ENCODE measurements at regions not wholly inside any gene's neighbourhood (a gene's known extent, or its start where the extent isn't known, plus 50 kb on each side); places are given as distances from the start of the nearest gene placed in this dataset.
"Not testable (repeated sequence)": the region's sequence is repeated elsewhere in the genome, so short reads cannot be mapped to it uniquely, and the experiment has no call there.

DNA sequence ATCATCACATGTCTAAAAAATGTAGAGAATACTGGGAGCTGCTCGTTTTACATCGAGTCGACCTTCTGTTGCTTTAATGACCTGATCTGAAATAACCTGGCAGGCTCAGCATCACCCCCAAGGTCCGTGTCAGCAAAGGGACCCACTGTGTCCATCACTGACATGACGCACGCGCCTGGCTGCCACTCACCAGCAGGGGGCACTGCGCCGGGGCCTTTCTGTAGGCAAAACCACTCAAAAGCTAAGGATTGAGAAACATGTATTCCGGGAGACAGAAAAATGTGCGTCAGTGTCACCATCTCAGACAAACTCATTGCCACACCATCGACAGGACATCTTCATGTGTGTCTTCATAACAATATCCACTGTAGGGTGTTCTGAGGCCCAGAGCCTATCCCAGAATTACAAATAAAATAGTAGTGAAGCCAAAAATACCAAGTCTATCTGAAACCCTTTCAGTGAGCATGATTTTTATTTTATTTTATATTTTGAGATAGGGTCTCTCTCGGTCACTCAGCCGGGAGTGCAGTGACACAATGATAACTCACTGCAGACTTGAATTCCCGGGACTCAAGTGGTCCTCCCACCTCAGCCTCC lies 130.3 kb upstream of the LSM14A start:
- 33% methylated on average over 15 of the region's 15 CpGs for WGBS
- H3K4me3 ChIP-seq (ENCODE audit: low read length) = no peak overlapping the region
- no peaks in the 10 kb centered on the region for H3K4me1 ChIP-seq (ENCODE audit: insufficient read depth, low read length)
- H3K27ac ChIP-seq (ENCODE audit: low read depth, low read length) = no peak overlapping the region
- H3K9me3 ChIP-seq (ENCODE audit: insufficient read depth, low read depth, low read length) = 0 out of 2 replicates have a peak, but pooled peaks cover 5% of the 10 kb centered on the region
- no peak overlapping the region for H3K9ac ChIP-seq (ENCODE audit: low read depth, low read length)
- no peaks in the 10 kb centered on the region for H3K36me3 ChIP-seq (ENCODE audit: insufficient read depth, low read length)
- H3K27me3 ChIP-seq (ENCODE audit: insufficient read depth, low read length) = no peaks in the 10 kb centered on the region

DNA sequence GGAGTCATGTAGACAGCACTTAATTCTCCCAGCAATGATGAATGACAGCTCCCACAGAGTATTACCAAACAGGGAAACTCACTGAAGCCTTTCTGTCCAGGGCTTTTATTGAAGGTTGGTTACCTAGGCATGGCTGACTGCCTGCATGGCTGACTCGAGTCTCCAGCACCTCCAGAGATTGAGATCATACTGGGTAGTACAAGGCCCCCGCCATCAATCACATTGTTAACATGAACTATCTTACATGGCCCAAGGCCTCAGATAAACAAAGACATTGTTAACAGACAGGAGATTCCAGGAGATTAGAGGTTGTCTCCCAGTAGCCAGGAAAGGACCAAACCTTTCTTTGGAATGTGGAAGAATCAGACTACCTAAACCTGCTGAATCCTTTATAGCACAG lies 128.3 kb upstream of the LSM14A start:
- Histone ChIP-seq H3K9me3 (ENCODE audit: insufficient read depth, low read depth, low read length) (0 out of 2 replicates have a peak, but pooled peaks cover 5% of the 10 kb centered on the region), H3K9ac (ENCODE audit: low read depth, low read length) (no peak overlapping the region), H3K27me3 (ENCODE audit: insufficient read depth, low read length) (no peaks in the 10 kb centered on the region), H3K4me1 (ENCODE audit: insufficient read depth, low read length) (no peaks in the 10 kb centered on the region), H3K27ac (ENCODE audit: low read depth, low read length) (no peak overlapping the region), H3K36me3 (ENCODE audit: insufficient read depth, low read length) (no peaks in the 10 kb centered on the region), H3K4me3 (ENCODE audit: low read length) (no peak overlapping the region)
- 80% methylated on average over 2 of the region's 2 CpGs for WGBS

- WGBS = over 99% methylated on average over 3 of the region's 3 CpGs
- Histone ChIP-seq H3K27me3 (ENCODE audit: insufficient read depth, low read length) (no peaks in the 10 kb centered on the region), H3K27ac (ENCODE audit: low read depth, low read length) (no peak overlapping the region)
These were observed 122.4 kb upstream of the LSM14A start for GRCh38 chr19:34049944-34050343.

GRCh38 chr19:34050430-34050829 lies 121.9 kb upstream of the LSM14A start:
- H3K36me3 ChIP-seq (ENCODE audit: insufficient read depth, low read length); H3K9me3 ChIP-seq (ENCODE audit: insufficient read depth, low read depth, low read length); H3K27me3 ChIP-seq (ENCODE audit: insufficient read depth, low read length); H3K4me3 ChIP-seq (ENCODE audit: low read length); H3K27ac ChIP-seq (ENCODE audit: low read depth, low read length); H3K9ac ChIP-seq (ENCODE audit: low read depth, low read length); H3K4me1 ChIP-seq (ENCODE audit: insufficient read depth, low read length): not testable (repeated sequence)
- WGBS = 95% methylated on average over 3 of the region's 3 CpGs

More at GRCh38 chr19:34049944-34050343, 122.4 kb upstream of the LSM14A start:
- Histone ChIP-seq H3K4me3 (ENCODE audit: low read length) (no peak overlapping the region), H3K36me3 (ENCODE audit: insufficient read depth, low read length) (no peaks in the 10 kb centered on the region), H3K4me1 (ENCODE audit: insufficient read depth, low read length) (no peaks in the 10 kb centered on the region), H3K9me3 (ENCODE audit: insufficient read depth, low read depth, low read length) (no peaks in the 10 kb centered on the region), H3K9ac (ENCODE audit: low read depth, low read length) (no peak overlapping the region)

GRCh38 chr19:34051255-34051654 lies 121.0 kb upstream of the LSM14A start:
- 92% methylated on average over 3 of the region's 3 CpGs for WGBS
- Histone ChIP-seq H3K4me1 (ENCODE audit: insufficient read depth, low read length) (no peaks in the 10 kb centered on the region), H3K27me3 (ENCODE audit: insufficient read depth, low read length) (no peaks in the 10 kb centered on the region), H3K4me3 (ENCODE audit: low read length) (no peak overlapping the region), H3K9ac (ENCODE audit: low read depth, low read length) (no peak overlapping the region), H3K36me3 (ENCODE audit: insufficient read depth, low read length) (no peaks in the 10 kb centered on the region), H3K27ac (ENCODE audit: low read depth, low read length) (no peak overlapping the region), H3K9me3 (ENCODE audit: insufficient read depth, low read depth, low read length) (no peaks in the 10 kb centered on the region)

- WGBS = 86% methylated on average over 1 of the region's 1 CpG
- Histone ChIP-seq H3K36me3 (ENCODE audit: insufficient read depth, low read length) (no peaks in the 10 kb centered on the region), H3K9ac (ENCODE audit: low read depth, low read length) (no peak overlapping the region), H3K4me1 (ENCODE audit: insufficient read depth, low read length) (no peaks in the 10 kb centered on the region), H3K27ac (ENCODE audit: low read depth, low read length) (no peak overlapping the region), H3K9me3 (ENCODE audit: insufficient read depth, low read depth, low read length) (no peaks in the 10 kb centered on the region), H3K27me3 (ENCODE audit: insufficient read depth, low read length) (no peaks in the 10 kb centered on the region), H3K4me3 (ENCODE audit: low read length) (no peak overlapping the region)
These were observed 115.1 kb upstream of the LSM14A start for GRCh38 chr19:34057155-34057554.

GRCh38 chr19:34066007-34066643 lies 106.2 kb upstream of the LSM14A start:
- Histone ChIP-seq H3K27ac (ENCODE audit: low read depth, low read length) (no peak overlapping the region), H3K9ac (ENCODE audit: low read depth, low read length) (no peak overlapping the region), H3K36me3 (ENCODE audit: insufficient read depth, low read length) (no peaks in the 10 kb centered on the region), H3K27me3 (ENCODE audit: insufficient read depth, low read length) (no peaks in the 10 kb centered on the region), H3K4me1 (ENCODE audit: insufficient read depth, low read length) (peaks cover 3% of the 10 kb centered on the region; the same call in 1 of the 2 replicates), H3K4me3 (ENCODE audit: low read length) (no peak overlapping the region), H3K9me3 (ENCODE audit: insufficient read depth, low read depth, low read length) (no peaks in the 10 kb centered on the region)
- WGBS = 82% methylated on average over 14 of the region's 14 CpGs

DNA sequence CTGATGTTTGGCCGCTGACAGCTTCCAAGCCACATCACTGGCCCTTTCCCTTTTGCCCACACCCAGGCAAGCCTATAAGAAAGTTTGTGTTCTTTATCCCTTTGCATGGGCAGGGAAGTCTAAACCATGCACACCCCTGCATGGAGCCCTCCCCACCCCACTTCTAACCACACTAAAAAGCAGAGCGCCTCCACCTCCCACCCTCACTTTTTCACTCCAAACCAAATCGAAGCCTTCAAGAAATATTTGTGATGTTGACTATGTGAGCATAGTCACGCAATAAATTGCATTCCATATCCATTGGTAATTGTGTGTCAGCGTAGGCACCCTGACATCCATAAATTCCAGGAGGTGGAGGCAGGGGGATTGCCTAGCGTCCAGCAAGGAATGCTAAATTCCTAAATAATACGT lies 104.4 kb upstream of the LSM14A start:
- Histone ChIP-seq H3K9ac (ENCODE audit: low read depth, low read length) (no peak overlapping the region), H3K9me3 (ENCODE audit: insufficient read depth, low read depth, low read length) (no peaks in the 10 kb centered on the region), H3K36me3 (ENCODE audit: insufficient read depth, low read length) (no peaks in the 10 kb centered on the region), H3K27me3 (ENCODE audit: insufficient read depth, low read length) (no peaks in the 10 kb centered on the region), H3K4me1 (ENCODE audit: insufficient read depth, low read length) (peaks cover 3% of the 10 kb centered on the region; the same call in 1 of the 2 replicates), H3K4me3 (ENCODE audit: low read length) (no peak overlapping the region), H3K27ac (ENCODE audit: low read depth, low read length) (no peak overlapping the region)
- 98% methylated on average over 5 of the region's 7 CpGs for WGBS

GRCh38 chr19:34075661-34076091 lies 96.6 kb upstream of the LSM14A start:
- Histone ChIP-seq H3K36me3 (ENCODE audit: insufficient read depth, low read length) (no peaks in the 10 kb centered on the region), H3K4me1 (ENCODE audit: insufficient read depth, low read length) (no peaks in the 10 kb centered on the region), H3K4me3 (ENCODE audit: low read length) (no peak overlapping the region), H3K27ac (ENCODE audit: low read depth, low read length) (no peak overlapping the region), H3K27me3 (ENCODE audit: insufficient read depth, low read length) (no peaks in the 10 kb centered on the region; the same call in 1 of the 2 replicates), H3K9ac (ENCODE audit: low read depth, low read length) (no peak overlapping the region), H3K9me3 (ENCODE audit: insufficient read depth, low read depth, low read length) (no peaks in the 10 kb centered on the region)
- 65% methylated on average over 2 of the region's 3 CpGs for whole genome bisulfite sequencing

DNA sequence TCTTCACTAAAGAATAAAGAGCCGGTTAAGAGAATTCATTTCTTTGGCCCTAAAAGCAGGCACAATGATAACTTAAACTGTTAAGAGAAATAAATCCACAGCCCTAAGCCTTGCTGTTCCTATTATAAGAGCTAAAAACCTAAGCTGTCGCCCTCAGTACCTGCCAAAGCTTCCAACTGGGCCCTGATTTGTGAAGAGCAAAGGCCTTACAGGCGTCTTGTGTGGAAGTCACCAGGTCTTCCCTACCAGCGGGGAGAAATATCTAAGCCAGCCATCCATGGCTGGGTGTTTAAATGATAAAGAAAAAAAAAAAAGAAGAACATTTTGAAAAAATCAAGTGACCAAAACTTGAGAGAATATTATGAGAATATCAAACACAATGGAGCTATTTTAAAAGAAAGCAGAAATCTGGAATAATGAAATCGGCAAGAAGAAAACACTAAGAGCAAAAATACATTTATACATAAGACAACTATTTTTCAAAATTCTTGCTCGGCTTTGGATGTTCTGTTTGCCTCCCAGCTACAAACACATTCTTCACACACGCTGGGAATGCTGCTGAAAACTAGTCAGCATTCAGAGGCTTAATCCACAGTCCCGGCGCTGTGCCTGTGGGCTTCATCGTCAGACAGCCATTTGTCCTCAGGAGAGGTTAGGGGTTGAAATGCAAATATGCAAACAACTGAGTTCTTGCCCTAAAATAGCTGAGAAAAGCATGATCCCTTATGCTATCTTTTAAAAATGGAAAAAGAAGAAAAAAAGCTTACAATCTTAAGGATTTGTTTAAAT lies 89.8 kb upstream of the LSM14A start:
- no peaks in the 10 kb centered on the region for H3K27me3 ChIP-seq (ENCODE audit: insufficient read depth, low read length)
- H3K4me1 ChIP-seq (ENCODE audit: insufficient read depth, low read length) = peaks cover 34% of the 10 kb centered on the region
- H3K27ac ChIP-seq (ENCODE audit: low read depth, low read length) = peak overlapping the region; percentile 85
- 0 out of 2 replicates have a peak overlapping the region, but pooled peaks have one; percentile 5 for H3K4me3 ChIP-seq (ENCODE audit: low read length)
- no peaks in the 10 kb centered on the region for H3K36me3 ChIP-seq (ENCODE audit: insufficient read depth, low read length)
- 30% methylated on average over 10 of the region's 10 CpGs for WGBS
- H3K9me3 ChIP-seq (ENCODE audit: insufficient read depth, low read depth, low read length) = peaks cover 2% of the 10 kb centered on the region; the same call in 1 of the 2 replicates
- H3K9ac ChIP-seq (ENCODE audit: low read depth, low read length) = peak overlapping the region; percentile 28; the same call in 1 of the 2 replicates
